ENCODE measurements at regions not wholly inside any gene's neighbourhood (a gene's known extent, or its start where the extent isn't known, plus 50 kb on each side); places are given as distances from the start of the nearest gene placed in this dataset.

- Histone ChIP-seq H3K4me3 (replicated peaks; ENCODE audit: insufficient read depth, low read length) (no peak overlapping the region), H3K27ac (replicated peaks) (no peak overlapping the region), H3K27me3 (ENCODE audit: insufficient read depth, poor library complexity, severe bottlenecking) (no peaks in the 10 kb centered on the region)
- TF ChIP-seq REST (IDR thresholded peaks at IDR 0.05; ENCODE audit: insufficient replicate concordance, low read depth) (no peak), CTCF (IDR thresholded peaks at IDR 0.05; ENCODE audit: insufficient read depth, low read length) (no peak), GABPA (IDR thresholded peaks at IDR 0.05; ENCODE audit: low read depth) (no peak), SPI1 (IDR thresholded peaks at IDR 0.05; ENCODE audit: borderline replicate concordance, low read depth) (no peak), POLR2AphosphoS5 (IDR thresholded peaks at IDR 0.05; ENCODE audit: low read depth) (no peak)
- no peak for DNase-seq (ENCODE audit: low read depth in 1 of 2, low spot score in 1 of 2)
Observed at GRCh38 chr4:19831644-19832285, 419.9 kb upstream of the SLIT2 start.

GRCh38 chr4:19829101-19829500 is 422.6 kb upstream of the SLIT2 start:
- no peak overlapping the region for H3K4me3 ChIP-seq (replicated peaks; ENCODE audit: insufficient read depth, low read length)
- TF ChIP-seq CTCF (IDR thresholded peaks at IDR 0.05; ENCODE audit: insufficient read depth, low read length), result no peak
- no peak for TF ChIP-seq REST (IDR thresholded peaks at IDR 0.05; ENCODE audit: insufficient replicate concordance, low read depth)
- no peak for TF ChIP-seq POLR2AphosphoS5 (IDR thresholded peaks at IDR 0.05; ENCODE audit: low read depth)
- no peak for TF ChIP-seq GABPA (IDR thresholded peaks at IDR 0.05; ENCODE audit: low read depth)
- TF ChIP-seq SPI1 (IDR thresholded peaks at IDR 0.05; ENCODE audit: borderline replicate concordance, low read depth), result no peak
- no peak for DNase-seq (ENCODE audit: low read depth in 1 of 2, low spot score in 1 of 2)
- no peak overlapping the region for H3K27ac ChIP-seq (replicated peaks)
- H3K27me3 ChIP-seq (ENCODE audit: insufficient read depth, poor library complexity, severe bottlenecking), result no peaks in the 10 kb centered on the region

- TF ChIP-seq REST (IDR thresholded peaks at IDR 0.05; ENCODE audit: insufficient replicate concordance, low read depth) (no peak), SPI1 (IDR thresholded peaks at IDR 0.05; ENCODE audit: borderline replicate concordance, low read depth) (no peak)
- Histone ChIP-seq H3K4me3 (replicated peaks; ENCODE audit: insufficient read depth, low read length) (no peak overlapping the region), H3K27ac (replicated peaks) (no peak overlapping the region), H3K27me3 (ENCODE audit: insufficient read depth, poor library complexity, severe bottlenecking) (no peaks in the 10 kb centered on the region)
- DNase-seq (ENCODE audit: low read depth in 1 of 2, low spot score in 1 of 2), result no peak
Observed at GRCh38 chr4:19823781-19824180, 427.9 kb upstream of the SLIT2 start.

Data from HL-60 (cell line).